GM23248 (cell line): ENCODE measurements at regions not wholly inside any gene's neighbourhood (a gene's known extent, or its start where the extent isn't known, plus 50 kb on each side); places are given as distances from the start of the nearest gene placed in this dataset.

Source experiments
- DNase-seq: peaks from one replicate; pipeline ENCODE4 v3.0.0-alpha.2; 2015
- H2AFZ ChIP-seq: fragments of 200-600 bp; sonication (generic); 2 replicates; pipeline ENCODE4 v1.6.1; 2016; ENCODE audit warnings: antibody characterized with exemption
- H3F3A ChIP-seq: fragments of 200-600 bp; sonication (generic); 2 replicates; pipeline ENCODE4 v1.6.1; 2016; ENCODE audit warnings: mild to moderate bottlenecking, antibody characterized with exemption, mixed run types; ENCODE audit not compliant: insufficient read depth
- H3K27ac ChIP-seq: fragments of 200-600 bp; sonication (generic); 2 replicates; pipeline ENCODE4 v1.5.1; 2016; ENCODE audit warnings: mild to moderate bottlenecking
- H3K27me3 ChIP-seq: fragments of 200-600 bp; sonication (generic); replicated peaks from 2 replicates; pipeline ENCODE4 v1.6.1; 2016; ENCODE audit warnings: mild to moderate bottlenecking; ENCODE audit not compliant: insufficient read depth
- H3K36me3 ChIP-seq: fragments of 200-600 bp; sonication (generic); 2 replicates; pipeline ENCODE4 v1.6.1; 2016; ENCODE audit warnings: low read depth, mild to moderate bottlenecking
- H3K4me1 ChIP-seq: fragments of 200-600 bp; sonication (generic); 2 replicates; pipeline ENCODE4 v1.6.1; 2016; ENCODE audit warnings: mild to moderate bottlenecking; ENCODE audit not compliant: insufficient read depth
- H3K4me2 ChIP-seq: fragments of 200-600 bp; sonication (generic); one replicate; pipeline ENCODE4 v1.6.1; 2016; ENCODE audit warnings: mild to moderate bottlenecking; ENCODE audit not compliant: unreplicated experiment
- H3K4me3 ChIP-seq: fragments of 200-600 bp; sonication (generic); 2 replicates; pipeline ENCODE4 v1.5.1; 2016; ENCODE audit warnings: mild to moderate bottlenecking
- H3K79me2 ChIP-seq: fragments of 200-600 bp; sonication (generic); 2 replicates; pipeline ENCODE4 v1.6.1; 2016; ENCODE audit warnings: mild to moderate bottlenecking; ENCODE audit not compliant: insufficient read depth
- H3K9ac ChIP-seq: fragments of 200-600 bp; sonication (generic); 2 replicates; pipeline ENCODE4 v1.6.1; 2016; ENCODE audit warnings: mild to moderate bottlenecking
- H3K9me2 ChIP-seq: fragments of 200-600 bp; sonication (generic); 2 replicates; pipeline ENCODE4 v1.6.1; 2016; ENCODE audit warnings: mixed run types, mild to moderate bottlenecking, moderate library complexity; ENCODE audit not compliant: insufficient read depth
- H3K9me3 ChIP-seq: fragments of 200-600 bp; sonication (generic); one replicate; pipeline ENCODE4 v1.6.1; 2017; ENCODE audit warnings: low read depth
- H4K20me1 ChIP-seq: fragments of 200-600 bp; sonication (generic); 2 replicates; pipeline ENCODE4 v1.6.0; 2016; ENCODE audit not compliant: insufficient read depth
- EZH2 ChIP-seq: fragments of 200-600 bp; sonication (generic); IDR thresholded peaks from 2 replicates; pipeline ENCODE4 v1.6.1; 2018; ENCODE audit warnings: antibody characterized with exemption, mild to moderate bottlenecking; ENCODE audit not compliant: insufficient read depth, poor library complexity, severe bottlenecking
- EZH2phosphoT487 ChIP-seq: fragments of 200-600 bp; sonication (generic); IDR thresholded peaks from 2 replicates; pipeline ENCODE4 v1.6.1; 2018; ENCODE audit warnings: antibody characterized with exemption, moderate library complexity, mild to moderate bottlenecking, low read depth; ENCODE audit not compliant: insufficient read depth
- WGBS, 2 experiments: methylation state at CpG; one replicate each; pipeline ENCODE4 v1.1.6; 2015 to 2017; ENCODE audit warnings: low lambda C conversion rate in 2 of 2, low coverage in 1 of 2; ENCODE audit errors: missing lambda C conversion rate in 2 of 2; 5-methylcytosine and 5-hydroxymethylcytosine counted together
- in situ Hi-C: fragments of 300-500 bp; cut with MboI; formaldehyde crosslinking; loops from 2 replicates; pipeline ENCODE4 v1.15.0; 2020

DNA sequence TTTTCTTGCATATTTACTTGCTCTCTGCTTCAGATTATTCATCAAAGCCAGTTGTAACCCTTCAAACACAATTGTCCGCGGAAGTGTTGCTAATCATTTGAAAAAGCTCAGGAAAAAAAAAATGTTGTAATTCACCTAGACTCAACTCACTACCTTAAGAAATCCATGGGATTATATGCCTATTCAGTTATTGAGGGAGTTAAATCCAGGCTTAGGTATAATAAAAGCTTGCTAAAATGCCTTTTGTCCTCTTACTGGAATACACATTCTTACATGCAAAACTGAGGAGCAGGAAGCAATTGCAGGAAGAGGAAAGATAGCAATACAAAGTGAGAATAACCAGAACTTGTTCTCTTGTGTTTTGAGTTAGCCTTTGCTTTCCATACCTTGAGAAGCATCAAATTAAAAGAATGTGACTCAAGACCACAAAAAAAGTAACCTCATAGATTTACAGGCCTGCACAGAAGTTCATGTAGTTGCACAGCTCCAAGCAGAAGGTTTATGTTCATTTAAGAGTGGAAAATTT lies 91.4 kb upstream of the FAM241A start:
- Histone ChIP-seq H2AFZ (no peak overlapping the region), H3K9ac (no peak overlapping the region), H3K4me3 (no peak overlapping the region), H3F3A (no peaks in the 10 kb centered on the region), H3K9me2 (no peaks in the 10 kb centered on the region), H4K20me1 (no peaks in the 10 kb centered on the region), H3K4me2 (no peak overlapping the region), H3K79me2 (no peaks in the 10 kb centered on the region), H3K27ac (no peak overlapping the region), H3K27me3 (no peaks in the 10 kb centered on the region), H3K4me1 (peaks cover 9% of the 10 kb centered on the region), H3K36me3 (no peaks in the 10 kb centered on the region), H3K9me3 (no peaks in the 10 kb centered on the region)
- in situ Hi-C loops: no loop called here
- DNase-seq: no peak
- no peak for TF ChIP-seq EZH2
- TF ChIP-seq EZH2phosphoT487: no peak
- WGBS, 2 experiments: 88 to 93% methylated on average over 2 of the region's 2 CpGs

DNA sequence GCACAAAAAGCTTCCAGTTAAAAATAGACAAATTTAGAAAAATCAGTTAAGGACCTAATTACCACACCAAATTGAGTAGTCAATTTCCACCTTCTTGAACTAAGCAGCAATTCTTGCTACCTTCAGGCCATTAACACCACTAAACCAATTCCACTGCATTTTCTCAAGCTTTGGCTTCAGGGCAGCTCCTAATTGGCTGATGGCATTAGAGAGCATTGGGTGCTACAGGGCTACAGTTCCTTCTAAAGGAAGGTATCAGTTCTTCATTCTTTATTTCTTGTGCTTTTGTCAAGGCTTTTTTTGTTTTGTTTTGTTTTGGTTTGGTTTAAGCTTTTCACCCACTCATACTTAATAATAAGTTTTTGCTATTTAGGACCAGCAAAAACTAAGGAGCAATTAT lies 90.2 kb upstream of the FAM241A start:
- no peaks in the 10 kb centered on the region for H3K9me2 ChIP-seq
- H3K9me3 ChIP-seq: no peaks in the 10 kb centered on the region
- peaks cover 12% of the 10 kb centered on the region for H3K4me1 ChIP-seq
- TF ChIP-seq EZH2 (no peak), EZH2phosphoT487 (no peak)
- no peak overlapping the region for H3K4me2 ChIP-seq
- no peak for DNase-seq
- H2AFZ ChIP-seq: no peak overlapping the region
- no peak overlapping the region for H3K27ac ChIP-seq
- no peaks in the 10 kb centered on the region for H3F3A ChIP-seq
- H3K36me3 ChIP-seq: no peaks in the 10 kb centered on the region
- no peak overlapping the region for H3K9ac ChIP-seq
- no peaks in the 10 kb centered on the region for H3K27me3 ChIP-seq
- no peak overlapping the region for H3K4me3 ChIP-seq
- H3K79me2 ChIP-seq: no peaks in the 10 kb centered on the region
- H4K20me1 ChIP-seq: no peaks in the 10 kb centered on the region
- in situ Hi-C loops: no loop called here

DNA sequence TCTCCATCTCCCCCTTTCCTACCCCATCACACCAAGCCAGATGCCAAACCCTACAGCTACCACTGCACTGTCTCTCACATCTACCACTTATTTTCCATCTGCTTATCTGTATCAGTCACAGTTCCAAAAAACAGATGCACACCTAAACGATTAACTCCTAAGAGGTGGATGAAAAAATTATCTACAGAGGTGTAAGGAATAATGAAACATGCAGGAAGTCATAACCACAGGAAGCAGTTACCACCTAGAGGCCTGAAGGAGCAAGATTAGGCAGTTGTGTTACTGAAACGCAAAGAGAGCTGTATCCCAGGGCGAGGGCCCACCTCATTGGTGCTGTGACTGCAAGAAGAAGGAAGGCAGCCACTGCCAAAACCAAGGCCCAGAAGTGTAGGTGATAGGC lies 87.8 kb upstream of the FAM241A start:
- no peak for TF ChIP-seq EZH2

DNA sequence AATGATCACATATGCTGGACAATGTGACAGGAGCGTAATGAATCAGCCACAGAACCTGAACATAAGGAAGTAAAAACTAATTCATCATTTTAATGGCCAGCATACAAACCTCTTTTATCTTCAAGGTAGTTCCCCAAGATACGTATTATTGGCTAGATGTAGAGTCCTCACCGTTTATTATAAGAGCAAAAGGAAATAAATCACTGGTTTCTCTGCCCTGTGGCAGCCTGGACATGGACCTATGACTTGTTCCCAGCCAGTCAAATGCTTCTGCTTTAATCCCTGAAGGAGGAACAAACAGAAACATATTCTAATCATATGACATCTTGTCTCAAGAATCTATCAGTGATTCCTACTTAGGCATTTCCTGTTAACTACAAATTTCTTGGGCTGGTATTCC lies 86.8 kb upstream of the FAM241A start:
- 2 to 6% methylated on average over 3 of the region's 3 CpGs for WGBS, 2 experiments

More for the DNA sequence above, 87.8 kb upstream of the FAM241A start:
- H3K9me3 ChIP-seq: no peaks in the 10 kb centered on the region
- 77 to 91% methylated on average over 3 of the region's 3 CpGs for WGBS, 2 experiments
- H3K9ac ChIP-seq: no peak overlapping the region
- H2AFZ ChIP-seq: no peak overlapping the region
- no peaks in the 10 kb centered on the region for H3K9me2 ChIP-seq
- in situ Hi-C loops: no loop called here
- H4K20me1 ChIP-seq: no peaks in the 10 kb centered on the region
- DNase-seq: no peak
- no peaks in the 10 kb centered on the region for H3K79me2 ChIP-seq
- H3K4me1 ChIP-seq: peaks cover 12% of the 10 kb centered on the region
- no peak overlapping the region for H3K4me3 ChIP-seq
- H3K27ac ChIP-seq: no peak overlapping the region
- no peak overlapping the region for H3K4me2 ChIP-seq
- no peaks in the 10 kb centered on the region for H3K27me3 ChIP-seq
- no peaks in the 10 kb centered on the region for H3K36me3 ChIP-seq
- H3F3A ChIP-seq: no peaks in the 10 kb centered on the region

DNA sequence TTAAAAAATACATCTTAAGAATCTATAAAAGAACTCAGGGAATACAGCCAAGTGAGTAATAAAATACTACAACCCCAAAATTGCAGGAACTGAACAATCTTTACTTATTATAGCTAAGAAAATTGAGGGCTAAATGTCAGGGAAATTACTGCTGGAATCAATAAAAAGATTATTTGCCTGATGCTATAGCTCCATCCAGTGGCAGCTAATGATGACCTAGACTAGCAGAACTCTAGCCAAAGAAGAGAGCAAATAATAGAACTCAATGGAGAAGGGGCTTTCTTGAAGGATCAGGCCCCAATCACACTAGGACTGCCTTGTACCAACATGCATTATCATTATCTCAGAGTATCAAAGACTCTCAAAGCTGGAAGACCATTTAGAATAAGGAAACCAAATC lies 85.0 kb upstream of the FAM241A start:
- H3K9me2 ChIP-seq: no peaks in the 10 kb centered on the region
- H3K9ac ChIP-seq: no peak overlapping the region
- in situ Hi-C loops: no loop called here
- H3K79me2 ChIP-seq: no peaks in the 10 kb centered on the region
- H3K4me3 ChIP-seq: no peak overlapping the region
- H3K9me3 ChIP-seq: no peaks in the 10 kb centered on the region
- H2AFZ ChIP-seq: no peak overlapping the region
- no peaks in the 10 kb centered on the region for H4K20me1 ChIP-seq
- H3K4me2 ChIP-seq: no peak overlapping the region
- no peaks in the 10 kb centered on the region for H3K27me3 ChIP-seq
- H3F3A ChIP-seq: no peaks in the 10 kb centered on the region
- TF ChIP-seq EZH2phosphoT487 (no peak), EZH2 (no peak)
- peaks cover 12% of the 10 kb centered on the region for H3K4me1 ChIP-seq
- DNase-seq: peak; percentile 68
- H3K27ac ChIP-seq: no peak overlapping the region
- no peaks in the 10 kb centered on the region for H3K36me3 ChIP-seq

More for the DNA sequence above, 86.8 kb upstream of the FAM241A start:
- peak; percentile 54 for DNase-seq
- H2AFZ ChIP-seq: peak overlapping the region; percentile 63
- no peak overlapping the region for H3K9ac ChIP-seq
- H4K20me1 ChIP-seq: no peaks in the 10 kb centered on the region
- H3K9me2 ChIP-seq: no peaks in the 10 kb centered on the region
- H3K27ac ChIP-seq: 0 out of 2 replicates have a peak overlapping the region, but pooled peaks have one; percentile 1
- no peaks in the 10 kb centered on the region for H3F3A ChIP-seq
- H3K4me2 ChIP-seq: peak overlapping the region; percentile 32
- no peaks in the 10 kb centered on the region for H3K27me3 ChIP-seq
- no peaks in the 10 kb centered on the region for H3K79me2 ChIP-seq
- H3K36me3 ChIP-seq: no peaks in the 10 kb centered on the region
- H3K4me3 ChIP-seq: 0 out of 2 replicates have a peak overlapping the region, but pooled peaks have one; percentile 10
- in situ Hi-C loops: no loop called here
- H3K9me3 ChIP-seq: no peaks in the 10 kb centered on the region
- peaks cover 12% of the 10 kb centered on the region for H3K4me1 ChIP-seq
- TF ChIP-seq EZH2phosphoT487: no peak
- TF ChIP-seq EZH2: no peak
